OCI-LY7 (cell line): ENCODE measurements at regions not wholly inside any gene's neighbourhood (a gene's known extent, or its start where the extent isn't known, plus 50 kb on each side); places are given as distances from the start of the nearest gene placed in this dataset.
A peak's percentile ranks its signal among the peaks of the same experiment; 100 is the strongest.

Source experiments
- BruUV-seq: library from RNA; stranded (reverse); fragments of 400-500 nt; replicated peaks from 2 replicates; lab custom pipeline; 2021; lab: Mats Ljungman, UMichigan
- CTCF ChIA-PET: fragments of 300-600 bp; sonication (Branson Sonifier 250); formaldehyde crosslinking; loops from one replicate; lab custom pipeline; 2022; ENCODE audit warnings: antibody characterized with exemption; ENCODE audit not compliant: unreplicated experiment; lab: Charles Lee
- POLR2A ChIA-PET: fragments of 300-600 bp; sonication (Branson Sonifier 250); formaldehyde crosslinking; loops from one replicate; lab custom pipeline; 2022; ENCODE audit warnings: antibody characterized with exemption; lab: Charles Lee
- DNase-seq: peaks from one replicate; pipeline ENCODE4 v3.0.0-alpha.2; 2015; ENCODE audit warnings: low spot score
- H2AFZ ChIP-seq: fragments of 200-600 bp; sonication (generic), shearing (Covaris generic); 2 replicates; pipeline ENCODE4 v1.6.1; 2014; ENCODE audit warnings: mild to moderate bottlenecking, antibody characterized with exemption, low read length, moderate library complexity
- H3K27ac ChIP-seq: fragments of 200-600 bp; sonication (generic); 2 replicates; pipeline ENCODE4 v1.5.1; 2014; ENCODE audit warnings: mixed run types, low read depth, mild to moderate bottlenecking, moderate library complexity, low read length, inconsistent platforms; ENCODE audit not compliant: poor library complexity, severe bottlenecking
- H3K36me3 ChIP-seq: fragments of 200-600 bp; sonication (generic); 2 replicates; pipeline ENCODE4 v1.6.1; 2014; ENCODE audit warnings: mild to moderate bottlenecking, antibody characterized with exemption, low read length, moderate library complexity, mixed read lengths; ENCODE audit not compliant: insufficient read depth
- H3K4me1 ChIP-seq: fragments of 200-600 bp; sonication (generic); 2 replicates; pipeline ENCODE4 v1.5.1; 2014; ENCODE audit warnings: mild to moderate bottlenecking, low read length; ENCODE audit not compliant: insufficient read depth, poor library complexity, severe bottlenecking
- H3K4me2 ChIP-seq: fragments of 200-600 bp; sonication (generic); 2 replicates; pipeline ENCODE4 v1.6.1; 2014; ENCODE audit warnings: mild to moderate bottlenecking, low read length
- H3K4me3 ChIP-seq: fragments of 200-600 bp; sonication (generic); 2 replicates; pipeline ENCODE4 v1.5.1; 2014; ENCODE audit warnings: mild to moderate bottlenecking, low read depth, low read length; ENCODE audit not compliant: poor library complexity, severe bottlenecking
- H3K79me2 ChIP-seq: fragments of 200-600 bp; sonication (generic); 2 replicates; pipeline ENCODE4 v1.6.1; 2016; ENCODE audit warnings: low read depth, mild to moderate bottlenecking, low read length, moderate library complexity, mixed read lengths; ENCODE audit not compliant: insufficient read depth
- H3K9me2 ChIP-seq: fragments of 200-600 bp; sonication (generic); 2 replicates; pipeline ENCODE4 v1.6.1; 2016; ENCODE audit warnings: mild to moderate bottlenecking, low read length, mixed read lengths; ENCODE audit not compliant: insufficient read depth
- H3K9me3 ChIP-seq: fragments of 200-600 bp; sonication (generic); 2 replicates; pipeline ENCODE4 v1.6.1; 2014; ENCODE audit warnings: mild to moderate bottlenecking, mixed run types, low read length, mixed read lengths
- H4K20me1 ChIP-seq: fragments of 200-600 bp; sonication (generic); 2 replicates; pipeline ENCODE4 v1.6.1; 2014; ENCODE audit warnings: mild to moderate bottlenecking, antibody characterized with exemption, low read length, moderate library complexity, mixed read lengths; ENCODE audit not compliant: insufficient read depth
- CTCF ChIP-seq: fragments of 200-600 bp; sonication (generic); conservative IDR thresholded peaks from 2 replicates; pipeline ENCODE4 v1.5.1; 2014; ENCODE audit warnings: mild to moderate bottlenecking, antibody characterized with exemption, low read length, moderate library complexity, mixed read lengths
- EZH2phosphoT487 ChIP-seq: fragments of 200-600 bp; sonication (generic); IDR thresholded peaks from 2 replicates; pipeline ENCODE4 v1.6.1; 2018; ENCODE audit warnings: low read depth, borderline replicate concordance, mild to moderate bottlenecking, mixed run types, antibody characterized with exemption, low read length, moderate library complexity, mixed read lengths
- intact Hi-C: fragments of 100-400 bp; cut with micrococcal nuclease; formaldehyde crosslinking; loops from one replicate; pipeline ENCODE4 v1.10.0; 2022; ENCODE audit not compliant: unreplicated experiment

- Histone ChIP-seq H3K4me1 (peaks cover 77% of the 10 kb centered on the region), H3K9me3 (peaks cover 11% of the 10 kb centered on the region; the same call in 1 of the 2 replicates), H3K36me3 (no peaks in the 10 kb centered on the region; the same call in 1 of the 2 replicates), H3K9me2 (no peaks in the 10 kb centered on the region), H2AFZ (peak overlapping the region; percentile 59; the same call in 1 of the 2 replicates), H3K79me2 (no peaks in the 10 kb centered on the region), H3K27ac (peak overlapping the region; percentile 85), H3K4me2 (peak overlapping the region; percentile 72), H4K20me1 (no peaks in the 10 kb centered on the region), H3K4me3 (peak overlapping the region; percentile 9)
- no TSS peak for BruUV-seq
- POLR2A ChIA-PET: no interaction called here
- CTCF ChIA-PET: no interaction called here
- TF ChIP-seq EZH2phosphoT487 (no peak), CTCF (no peak)
- DNase-seq: peak; percentile 42
- intact Hi-C loops: loop anchor here (10.0 kb wide), 1 partner anchor 195 kb away; no protein-coding TSS in a partner anchor
Observed at GRCh38 chr15:99509686-99510461, 55.9 kb upstream of the MEF2A start.

- no peaks in the 10 kb centered on the region; the same call in 1 of the 2 replicates for H3K36me3 ChIP-seq
- peaks cover 78% of the 10 kb centered on the region for H3K4me1 ChIP-seq
- TF ChIP-seq CTCF: no peak
- TF ChIP-seq EZH2phosphoT487: no peak
- peaks cover 11% of the 10 kb centered on the region; the same call in 1 of the 2 replicates for H3K9me3 ChIP-seq
- peak overlapping the region; percentile 90 for H2AFZ ChIP-seq
- POLR2A ChIA-PET: interaction anchor here (0.5 to 3.2 kb wide), 12 partner anchors 8 to 498 kb away, joined by 3 to 19 read pairs (median 4); partner anchors contain the start of gene MEF2A
- no TSS peak for BruUV-seq
- no peaks in the 10 kb centered on the region for H4K20me1 ChIP-seq
- H3K27ac ChIP-seq: peak overlapping the region; percentile 85
- CTCF ChIA-PET: no interaction called here
- peak; percentile 55 for DNase-seq
- intact Hi-C loops: loop anchor here (10.0 kb wide), 1 partner anchor 193 kb away; no protein-coding TSS in a partner anchor
- no peaks in the 10 kb centered on the region for H3K9me2 ChIP-seq
- peak overlapping the region; percentile 72 for H3K4me2 ChIP-seq
- peak overlapping the region; percentile 45 for H3K4me3 ChIP-seq
- H3K79me2 ChIP-seq: no peaks in the 10 kb centered on the region
Observed at GRCh38 chr15:99511531-99511865, 54.3 kb upstream of the MEF2A start.
